Neural cell (in vitro differentiated cells): ENCODE measurements at regions not wholly inside any gene's neighbourhood (a gene's known extent, or its start where the extent isn't known, plus 50 kb on each side); places are given as distances from the start of the nearest gene placed in this dataset.

Experiments
- H2AFZ ChIP-seq: fragments of 200-600, 300-800 bp; sonication (generic), shearing (Covaris generic); 2 replicates; pipeline ENCODE4 v1.6.0; 2014; ENCODE audit warnings: low read depth, mild to moderate bottlenecking, antibody characterized with exemption, low read length, moderate library complexity
- H3F3A ChIP-seq: fragments of 200-600 bp; shearing (Covaris generic); 2 replicates; pipeline ENCODE4 v1.6.1; 2016; ENCODE audit warnings: mild to moderate bottlenecking, moderate library complexity, mixed read lengths, antibody characterized with exemption, low read length; ENCODE audit not compliant: insufficient read depth, poor library complexity, severe bottlenecking
- H3K27ac ChIP-seq: fragments of 200-600, 300-800 bp; sonication (generic), shearing (Covaris generic); 2 replicates; pipeline ENCODE4 v1.5.1; 2014; ENCODE audit warnings: mild to moderate bottlenecking, low read length, moderate library complexity
- H3K27me3 ChIP-seq: fragments of 300-800, 200-600 bp; sonication (generic), shearing (Covaris generic); 2 replicates; pipeline ENCODE4 v1.6.0; 2014; ENCODE audit warnings: mild to moderate bottlenecking, low read depth, low read length, moderate library complexity; ENCODE audit not compliant: insufficient read depth
- H3K36me3 ChIP-seq: fragments of 300-800, 200-600 bp; sonication (generic), shearing (Covaris generic); 2 replicates; pipeline ENCODE4 v1.5.1; 2014; ENCODE audit warnings: mild to moderate bottlenecking, antibody characterized with exemption, low read length, moderate library complexity; ENCODE audit not compliant: insufficient read depth
- H3K4me2 ChIP-seq: fragments of 300-800, 200-600 bp; sonication (generic), shearing (Covaris generic); 2 replicates; pipeline ENCODE4 v1.6.0; 2014; ENCODE audit warnings: mild to moderate bottlenecking, low read length
- H3K4me3 ChIP-seq: fragments of 300-800, 200-600 bp; sonication (generic), shearing (Covaris generic); 2 replicates; pipeline ENCODE4 v1.5.1; 2014; ENCODE audit warnings: mild to moderate bottlenecking, low read length, moderate library complexity
- H3K79me2 ChIP-seq: fragments of 200-600 bp; shearing (Covaris generic); replicated peaks from 2 replicates; pipeline ENCODE4 v1.6.0; 2014; ENCODE audit warnings: mild to moderate bottlenecking, low read length, moderate library complexity; ENCODE audit not compliant: insufficient read depth
- H3K9ac ChIP-seq: fragments of 300-800, 200-600 bp; sonication (generic), shearing (Covaris generic); 2 replicates; pipeline ENCODE4 v1.6.1; 2016; ENCODE audit warnings: mild to moderate bottlenecking, low read length, mixed read lengths
- H3K9me2 ChIP-seq: fragments of 200-600 bp; shearing (Covaris generic); 2 replicates; pipeline ENCODE4 v1.6.1; 2016; ENCODE audit warnings: mild to moderate bottlenecking, low read length, mixed read lengths; ENCODE audit not compliant: insufficient read depth
- H3K9me3 ChIP-seq: fragments of 200-600, 300-800 bp; sonication (generic), shearing (Covaris generic); 2 replicates; pipeline ENCODE4 v1.6.1; 2016; ENCODE audit warnings: mild to moderate bottlenecking, mixed run types, low read length, moderate library complexity, mixed read lengths
- H4K20me1 ChIP-seq: fragments of 200-600 bp; shearing (Covaris generic); 2 replicates; pipeline ENCODE4 v1.6.1; 2016; ENCODE audit warnings: mild to moderate bottlenecking, mixed run types; ENCODE audit not compliant: insufficient read depth
- CTCF ChIP-seq: fragments of 450-650 bp; IDR thresholded peaks from 2 replicates; pipeline ENCODE4 v1.5.1; 2014; ENCODE audit warnings: antibody characterized with exemption, mild to moderate bottlenecking, moderate library complexity; ENCODE audit not compliant: poor library complexity, severe bottlenecking
- EP300 ChIP-seq: fragments of 450-650 bp; conservative IDR thresholded peaks from 2 replicates; pipeline ENCODE4 v1.6.1; 2014; ENCODE audit warnings: antibody characterized with exemption, mild to moderate bottlenecking, moderate library complexity; ENCODE audit not compliant: poor library complexity, severe bottlenecking
- EZH2 ChIP-seq: fragments of 200-600, 300-800 bp; shearing (Covaris generic), sonication (generic); IDR thresholded peaks from 2 replicates; pipeline ENCODE4 v1.6.1; 2014; ENCODE audit warnings: antibody characterized with exemption, low read length, borderline replicate concordance, mild to moderate bottlenecking; ENCODE audit not compliant: insufficient read depth, poor library complexity, severe bottlenecking
- MXI1 ChIP-seq: fragments of 450-650 bp; conservative IDR thresholded peaks from 2 replicates; pipeline ENCODE4 v1.6.1; 2014; ENCODE audit warnings: antibody characterized with exemption, mild to moderate bottlenecking; ENCODE audit not compliant: poor library complexity, severe bottlenecking
- POLR2AphosphoS5 ChIP-seq: IDR thresholded peaks from 2 replicates; pipeline ENCODE4 v1.6.1; 2012
- RAD21 ChIP-seq: fragments of 450-650 bp; conservative IDR thresholded peaks from 2 replicates; pipeline ENCODE4 v1.6.1; 2014; ENCODE audit warnings: antibody characterized with exemption, mild to moderate bottlenecking, moderate library complexity
- REST ChIP-seq: IDR thresholded peaks from 2 replicates; pipeline ENCODE4 v1.6.1; 2012; ENCODE audit warnings: borderline replicate concordance
- SMC3 ChIP-seq: fragments of 450-650 bp; conservative IDR thresholded peaks from 2 replicates; pipeline ENCODE4 v1.6.1; 2014; ENCODE audit warnings: antibody characterized with exemption, mild to moderate bottlenecking, moderate library complexity; ENCODE audit not compliant: poor library complexity
- TAF1 ChIP-seq: IDR thresholded peaks from 2 replicates; pipeline ENCODE4 v1.6.1; 2012; ENCODE audit warnings: low read depth

- no peaks in the 10 kb centered on the region for H3F3A ChIP-seq
- no peaks in the 10 kb centered on the region for H4K20me1 ChIP-seq
- no peaks in the 10 kb centered on the region for H3K9me3 ChIP-seq
- no peak overlapping the region for H3K4me3 ChIP-seq
- TF ChIP-seq SMC3 (no peak), EP300 (no peak), EZH2 (no peak), RAD21 (no peak), MXI1 (no peak), CTCF (no peak), REST (no peak), TAF1 (no peak), POLR2AphosphoS5 (no peak)
- H3K79me2 ChIP-seq: no peaks in the 10 kb centered on the region
- no peak overlapping the region for H3K9ac ChIP-seq
- no peak overlapping the region for H2AFZ ChIP-seq
- H3K27ac ChIP-seq: no peak overlapping the region
- no peak overlapping the region for H3K4me2 ChIP-seq
- H3K9me2 ChIP-seq: no peaks in the 10 kb centered on the region
- H3K36me3 ChIP-seq: no peaks in the 10 kb centered on the region
- no peaks in the 10 kb centered on the region for H3K27me3 ChIP-seq
Measured at GRCh38 chr3:22241110-22241509, 490.1 kb upstream of the ZNF385D start.

GRCh38 chr3:22244761-22245521 lies 493.9 kb upstream of the ZNF385D start:
- no peaks in the 10 kb centered on the region for H3K9me2 ChIP-seq
- H3K4me3 ChIP-seq: no peak overlapping the region
- no peaks in the 10 kb centered on the region for H3F3A ChIP-seq
- H3K27ac ChIP-seq: no peak overlapping the region
- no peaks in the 10 kb centered on the region for H4K20me1 ChIP-seq
- H3K36me3 ChIP-seq: no peaks in the 10 kb centered on the region
- H3K79me2 ChIP-seq: no peaks in the 10 kb centered on the region
- H3K27me3 ChIP-seq: no peaks in the 10 kb centered on the region
- no peak overlapping the region for H2AFZ ChIP-seq
- TF ChIP-seq EP300 (no peak), MXI1 (no peak), TAF1 (no peak), CTCF (no peak), POLR2AphosphoS5 (no peak), EZH2 (no peak), SMC3 (no peak), REST (no peak), RAD21 (no peak)
- no peak overlapping the region for H3K9ac ChIP-seq
- no peak overlapping the region for H3K4me2 ChIP-seq
- no peaks in the 10 kb centered on the region for H3K9me3 ChIP-seq
